ENCODE measurements at regions not wholly inside any gene's neighbourhood (a gene's known extent, or its start where the extent isn't known, plus 50 kb on each side); places are given as distances from the start of the nearest gene placed in this dataset.

DNA sequence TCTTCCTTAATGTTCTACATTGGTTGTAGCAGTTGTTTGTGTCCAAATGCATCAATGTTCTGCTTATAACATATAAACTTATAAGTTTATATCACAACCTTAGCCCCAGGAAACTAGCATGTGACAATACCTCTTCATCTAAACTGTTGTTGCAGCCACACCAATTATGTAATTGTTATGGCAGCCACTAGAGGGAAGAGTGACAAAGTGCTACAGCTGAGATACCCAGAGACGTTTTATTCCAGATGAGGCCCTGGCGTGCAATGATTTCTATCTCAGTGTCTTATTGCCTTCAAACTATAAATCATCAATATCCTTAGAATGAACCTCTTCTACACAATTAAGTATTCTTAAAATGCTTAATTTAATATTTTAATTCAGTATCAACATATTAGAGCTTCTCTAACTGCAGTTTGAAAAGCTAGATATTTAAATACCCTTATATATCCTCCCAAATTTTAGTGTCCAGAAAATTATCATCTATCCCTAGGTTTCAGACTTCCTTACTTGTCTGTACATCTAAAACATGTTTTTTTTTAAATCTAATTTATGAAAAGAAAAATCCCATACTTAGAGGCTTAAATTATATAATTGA, 171.6 kb downstream of the PCDH10 start:
- Histone ChIP-seq H3K18ac (ENCODE audit: low read depth in 1 of 2, low read length in 2 of 2) (no peak overlapping the region), H3K27ac (ENCODE audit: low read length, poor library complexity, severe bottlenecking) (no peak overlapping the region), H2BK120ac (ENCODE audit: low read depth, low read length) (no peak overlapping the region), H2BK15ac (ENCODE audit: low read depth, poor library complexity, severe bottlenecking) (no peak overlapping the region), H4K91ac (ENCODE audit: low read length) (no peak overlapping the region), H2BK12ac (ENCODE audit: low read length in 2 of 2) (no peak overlapping the region), H4K8ac (ENCODE audit: low read length) (no peak overlapping the region), H3K4me1 (ENCODE audit: control insufficient read depth, insufficient read depth, low read depth, low read length) (no peaks in the 10 kb centered on the region), H3K36me3 (ENCODE audit: control insufficient read depth in 1 of 2, insufficient read depth in 2 of 2, low read depth in 1 of 2, low read length in 2 of 2) (no peaks in the 10 kb centered on the region), H2AK5ac (ENCODE audit: low read length, severe bottlenecking) (no peak overlapping the region), H3K14ac (ENCODE audit: low read length in 2 of 2) (no peak overlapping the region), H3K9ac (ENCODE audit: low read length) (no peak overlapping the region), H2BK5ac (ENCODE audit: low read depth, low read length, poor library complexity, severe bottlenecking) (no peak overlapping the region), H3K4me2 (ENCODE audit: low read length, poor library complexity, severe bottlenecking) (no peak overlapping the region), H3K4ac (ENCODE audit: low read depth in 1 of 2, low read length in 2 of 2) (no peak overlapping the region), H3K79me1 (replicated peaks; ENCODE audit: low read length, poor library complexity, severe bottlenecking) (no peaks in the 10 kb centered on the region), H3K23ac (ENCODE audit: low read length in 2 of 2) (no peak overlapping the region), H3K9me3 (ENCODE audit: control insufficient read depth, low read length) (no peaks in the 10 kb centered on the region), H2AFZ (ENCODE audit: low read depth, low read length) (no peak overlapping the region), H3K27me3 (ENCODE audit: control insufficient read depth in 1 of 2, insufficient read depth in 1 of 2, low read length in 2 of 2) (no peaks in the 10 kb centered on the region), H3K4me3 (ENCODE audit: insufficient read depth in 1 of 2, low read depth in 1 of 2, low read length in 2 of 2) (no peak overlapping the region)
- DNase-seq, result peak; percentile 50
- 0% methylated on average over 2 of the region's 2 CpGs for WGBS

DNA sequence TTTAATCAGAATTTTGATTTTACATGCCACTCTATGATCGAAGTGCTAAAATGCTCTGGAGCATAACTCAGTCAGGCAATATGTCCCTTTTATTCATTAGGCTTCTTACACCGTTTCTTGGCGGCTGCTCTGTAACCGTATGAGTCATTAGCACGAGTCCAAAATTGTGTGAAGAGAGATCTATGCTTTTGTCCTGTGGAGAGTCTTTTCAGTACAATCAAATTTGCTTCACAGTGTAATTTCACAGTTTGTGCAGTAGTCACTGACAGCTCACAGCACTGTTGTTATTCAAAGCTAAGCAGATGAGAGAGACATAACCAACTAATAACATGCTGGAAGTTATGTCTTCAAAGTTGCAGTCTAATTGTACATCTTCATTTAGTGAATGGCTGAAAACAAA, 167.8 kb downstream of the PCDH10 start:
- Histone ChIP-seq H2BK120ac (ENCODE audit: low read depth, low read length) (no peak overlapping the region), H2BK5ac (ENCODE audit: low read depth, low read length, poor library complexity, severe bottlenecking) (no peak overlapping the region), H3K4me2 (ENCODE audit: low read length, poor library complexity, severe bottlenecking) (no peak overlapping the region), H3K27ac (ENCODE audit: low read length, poor library complexity, severe bottlenecking) (no peak overlapping the region), H3K36me3 (ENCODE audit: control insufficient read depth in 1 of 2, insufficient read depth in 2 of 2, low read depth in 1 of 2, low read length in 2 of 2) (no peaks in the 10 kb centered on the region), H3K9me3 (ENCODE audit: control insufficient read depth, low read length) (no peaks in the 10 kb centered on the region), H2AK5ac (ENCODE audit: low read length, severe bottlenecking) (no peak overlapping the region), H3K4me3 (ENCODE audit: insufficient read depth in 1 of 2, low read depth in 1 of 2, low read length in 2 of 2) (no peak overlapping the region), H2BK12ac (ENCODE audit: low read length in 2 of 2) (no peak overlapping the region), H3K27me3 (ENCODE audit: control insufficient read depth in 1 of 2, insufficient read depth in 1 of 2, low read length in 2 of 2) (no peaks in the 10 kb centered on the region), H3K4ac (ENCODE audit: low read depth in 1 of 2, low read length in 2 of 2) (no peak overlapping the region), H3K14ac (ENCODE audit: low read length in 2 of 2) (no peak overlapping the region), H3K79me1 (replicated peaks; ENCODE audit: low read length, poor library complexity, severe bottlenecking) (no peaks in the 10 kb centered on the region), H3K9ac (ENCODE audit: low read length) (no peak overlapping the region), H4K91ac (ENCODE audit: low read length) (no peak overlapping the region), H2BK15ac (ENCODE audit: low read depth, poor library complexity, severe bottlenecking) (no peak overlapping the region), H3K23ac (ENCODE audit: low read length in 2 of 2) (no peak overlapping the region), H4K8ac (ENCODE audit: low read length) (no peak overlapping the region), H2AFZ (ENCODE audit: low read depth, low read length) (no peak overlapping the region), H3K18ac (ENCODE audit: low read depth in 1 of 2, low read length in 2 of 2) (no peak overlapping the region), H3K4me1 (ENCODE audit: control insufficient read depth, insufficient read depth, low read depth, low read length) (no peaks in the 10 kb centered on the region)
- no peak for DNase-seq
- 86% methylated on average over 5 of the region's 5 CpGs for WGBS

DNA sequence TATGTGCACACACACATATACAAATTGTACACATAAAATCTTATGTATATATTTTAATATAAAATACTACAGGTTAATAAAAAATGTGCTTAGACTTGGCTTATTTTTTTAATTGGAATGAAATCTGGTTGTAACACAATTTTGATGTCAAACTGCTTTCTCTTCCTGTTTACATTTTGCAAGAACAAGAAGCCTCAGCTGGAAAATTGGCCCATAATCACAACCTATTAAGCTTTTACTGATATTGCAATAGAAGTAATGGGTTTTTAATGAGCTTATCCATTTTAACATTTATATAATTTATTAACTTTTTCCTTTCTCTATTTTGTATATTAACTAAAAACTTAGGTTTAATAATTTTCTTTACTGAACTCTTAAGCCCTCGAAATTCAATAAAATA, 165.9 kb downstream of the PCDH10 start:
- Histone ChIP-seq H3K4me3 (ENCODE audit: insufficient read depth in 1 of 2, low read depth in 1 of 2, low read length in 2 of 2) (no peak overlapping the region), H3K36me3 (ENCODE audit: control insufficient read depth in 1 of 2, insufficient read depth in 2 of 2, low read depth in 1 of 2, low read length in 2 of 2) (no peaks in the 10 kb centered on the region), H2BK5ac (ENCODE audit: low read depth, low read length, poor library complexity, severe bottlenecking) (no peak overlapping the region), H3K27me3 (ENCODE audit: control insufficient read depth in 1 of 2, insufficient read depth in 1 of 2, low read length in 2 of 2) (no peaks in the 10 kb centered on the region), H3K4ac (ENCODE audit: low read depth in 1 of 2, low read length in 2 of 2) (no peak overlapping the region), H3K9ac (ENCODE audit: low read length) (no peak overlapping the region), H2BK15ac (ENCODE audit: low read depth, poor library complexity, severe bottlenecking) (no peak overlapping the region), H3K9me3 (ENCODE audit: control insufficient read depth, low read length) (no peaks in the 10 kb centered on the region), H4K91ac (ENCODE audit: low read length) (no peak overlapping the region), H3K4me1 (ENCODE audit: control insufficient read depth, insufficient read depth, low read depth, low read length) (no peaks in the 10 kb centered on the region), H3K4me2 (ENCODE audit: low read length, poor library complexity, severe bottlenecking) (no peak overlapping the region), H3K18ac (ENCODE audit: low read depth in 1 of 2, low read length in 2 of 2) (no peak overlapping the region), H3K79me1 (replicated peaks; ENCODE audit: low read length, poor library complexity, severe bottlenecking) (no peaks in the 10 kb centered on the region), H3K23ac (ENCODE audit: low read length in 2 of 2) (no peak overlapping the region), H2AK5ac (ENCODE audit: low read length, severe bottlenecking) (no peak overlapping the region), H2BK12ac (ENCODE audit: low read length in 2 of 2) (no peak overlapping the region), H2AFZ (ENCODE audit: low read depth, low read length) (no peak overlapping the region), H4K8ac (ENCODE audit: low read length) (no peak overlapping the region), H2BK120ac (ENCODE audit: low read depth, low read length) (no peak overlapping the region), H3K14ac (ENCODE audit: low read length in 2 of 2) (no peak overlapping the region), H3K27ac (ENCODE audit: low read length, poor library complexity, severe bottlenecking) (no peak overlapping the region)
- no peak for DNase-seq
- no CpG with 5 or more reads among the region's 1 CpG for WGBS

DNA sequence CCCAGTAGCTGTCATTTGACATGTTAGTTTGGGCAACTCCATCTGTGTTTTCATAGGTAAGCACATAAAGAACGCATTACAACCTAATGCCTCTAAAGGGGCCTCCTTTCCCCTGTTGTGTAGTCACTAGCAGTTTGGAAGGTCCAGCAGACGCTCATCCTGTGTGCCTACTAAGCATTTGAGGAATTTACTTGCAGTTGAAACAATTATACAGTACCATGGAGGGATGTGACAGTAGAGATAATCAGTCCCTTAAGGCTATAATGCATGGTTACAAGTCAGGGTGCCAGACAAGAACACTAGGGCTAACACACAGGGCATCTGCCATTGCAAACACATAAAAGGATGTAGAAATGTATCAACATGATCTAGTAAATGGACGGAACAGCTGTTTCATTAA, 138.3 kb downstream of the PCDH10 start:
- H3K4me2 ChIP-seq (ENCODE audit: low read length, poor library complexity, severe bottlenecking), result no peak overlapping the region
- H2AFZ ChIP-seq (ENCODE audit: low read depth, low read length), result no peak overlapping the region
- H2BK15ac ChIP-seq (ENCODE audit: low read depth, poor library complexity, severe bottlenecking), result no peak overlapping the region

More for the DNA sequence above, 138.3 kb downstream of the PCDH10 start:
- no peak for DNase-seq
- Histone ChIP-seq H3K18ac (ENCODE audit: low read depth in 1 of 2, low read length in 2 of 2) (no peak overlapping the region), H3K4me1 (ENCODE audit: control insufficient read depth, insufficient read depth, low read depth, low read length) (no peaks in the 10 kb centered on the region), H4K91ac (ENCODE audit: low read length) (no peak overlapping the region), H3K79me1 (replicated peaks; ENCODE audit: low read length, poor library complexity, severe bottlenecking) (no peaks in the 10 kb centered on the region), H3K27ac (ENCODE audit: low read length, poor library complexity, severe bottlenecking) (no peak overlapping the region), H2BK120ac (ENCODE audit: low read depth, low read length) (no peak overlapping the region), H4K8ac (ENCODE audit: low read length) (no peak overlapping the region), H3K36me3 (ENCODE audit: control insufficient read depth in 1 of 2, insufficient read depth in 2 of 2, low read depth in 1 of 2, low read length in 2 of 2) (no peaks in the 10 kb centered on the region), H3K9me3 (ENCODE audit: control insufficient read depth, low read length) (no peaks in the 10 kb centered on the region), H3K4me3 (ENCODE audit: insufficient read depth in 1 of 2, low read depth in 1 of 2, low read length in 2 of 2) (no peak overlapping the region), H3K27me3 (ENCODE audit: control insufficient read depth in 1 of 2, insufficient read depth in 1 of 2, low read length in 2 of 2) (no peaks in the 10 kb centered on the region), H3K4ac (ENCODE audit: low read depth in 1 of 2, low read length in 2 of 2) (no peak overlapping the region), H3K14ac (ENCODE audit: low read length in 2 of 2) (no peak overlapping the region), H2AK5ac (ENCODE audit: low read length, severe bottlenecking) (no peak overlapping the region), H2BK5ac (ENCODE audit: low read depth, low read length, poor library complexity, severe bottlenecking) (no peak overlapping the region), H3K9ac (ENCODE audit: low read length) (no peak overlapping the region), H3K23ac (ENCODE audit: low read length in 2 of 2) (no peak overlapping the region), H2BK12ac (ENCODE audit: low read length in 2 of 2) (no peak overlapping the region)
- WGBS, result 86% methylated on average over 3 of the region's 3 CpGs
